ENCODE measurements at regions not wholly inside any gene's neighbourhood (a gene's known extent, or its start where the extent isn't known, plus 50 kb on each side); places are given as distances from the start of the nearest gene placed in this dataset.

DNA sequence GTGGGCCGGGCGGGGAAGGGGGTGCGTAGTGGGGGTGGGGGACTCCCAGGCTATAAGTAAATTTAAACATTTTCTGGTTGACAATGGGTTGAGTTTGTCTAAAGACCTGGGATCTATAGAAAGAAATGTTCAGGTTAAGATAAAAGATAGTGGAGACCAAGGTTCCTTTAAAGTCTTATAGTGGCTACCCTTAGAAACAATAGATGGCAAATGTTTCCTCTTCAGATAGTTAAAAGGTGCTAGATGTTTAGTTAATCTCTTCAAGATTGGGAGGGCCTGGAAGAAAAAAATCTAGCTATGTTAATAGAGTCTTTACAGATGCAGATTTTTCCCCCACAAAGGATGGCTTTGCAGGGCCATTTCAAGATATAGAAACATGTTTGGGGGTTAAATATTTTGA, 446.4 kb upstream of the FKBP1C start:
- TF ChIP-seq, protein P1, sequence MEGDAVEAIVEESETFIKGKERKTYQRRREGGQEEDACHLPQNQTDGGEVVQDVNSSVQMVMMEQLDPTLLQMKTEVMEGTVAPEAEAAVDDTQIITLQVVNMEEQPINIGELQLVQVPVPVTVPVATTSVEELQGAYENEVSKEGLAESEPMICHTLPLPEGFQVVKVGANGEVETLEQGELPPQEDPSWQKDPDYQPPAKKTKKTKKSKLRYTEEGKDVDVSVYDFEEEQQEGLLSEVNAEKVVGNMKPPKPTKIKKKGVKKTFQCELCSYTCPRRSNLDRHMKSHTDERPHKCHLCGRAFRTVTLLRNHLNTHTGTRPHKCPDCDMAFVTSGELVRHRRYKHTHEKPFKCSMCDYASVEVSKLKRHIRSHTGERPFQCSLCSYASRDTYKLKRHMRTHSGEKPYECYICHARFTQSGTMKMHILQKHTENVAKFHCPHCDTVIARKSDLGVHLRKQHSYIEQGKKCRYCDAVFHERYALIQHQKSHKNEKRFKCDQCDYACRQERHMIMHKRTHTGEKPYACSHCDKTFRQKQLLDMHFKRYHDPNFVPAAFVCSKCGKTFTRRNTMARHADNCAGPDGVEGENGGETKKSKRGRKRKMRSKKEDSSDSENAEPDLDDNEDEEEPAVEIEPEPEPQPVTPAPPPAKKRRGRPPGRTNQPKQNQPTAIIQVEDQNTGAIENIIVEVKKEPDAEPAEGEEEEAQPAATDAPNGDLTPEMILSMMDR (IDR thresholded peaks at IDR 0.05; ENCODE audit: insufficient read depth, low read length, poor library complexity, severe bottlenecking), result no peak
- H3K4me3 ChIP-seq (ENCODE audit: low read depth, low read length), result no peak overlapping the region
- H3K27me3 ChIP-seq (ENCODE audit: control insufficient read depth, insufficient read depth, low read length), result no peaks in the 10 kb centered on the region
- H3K36me3 ChIP-seq (ENCODE audit: control insufficient read depth, insufficient read depth, low read length), result no peaks in the 10 kb centered on the region
- DNase-seq (ENCODE audit: low read depth), result no peak

DNA sequence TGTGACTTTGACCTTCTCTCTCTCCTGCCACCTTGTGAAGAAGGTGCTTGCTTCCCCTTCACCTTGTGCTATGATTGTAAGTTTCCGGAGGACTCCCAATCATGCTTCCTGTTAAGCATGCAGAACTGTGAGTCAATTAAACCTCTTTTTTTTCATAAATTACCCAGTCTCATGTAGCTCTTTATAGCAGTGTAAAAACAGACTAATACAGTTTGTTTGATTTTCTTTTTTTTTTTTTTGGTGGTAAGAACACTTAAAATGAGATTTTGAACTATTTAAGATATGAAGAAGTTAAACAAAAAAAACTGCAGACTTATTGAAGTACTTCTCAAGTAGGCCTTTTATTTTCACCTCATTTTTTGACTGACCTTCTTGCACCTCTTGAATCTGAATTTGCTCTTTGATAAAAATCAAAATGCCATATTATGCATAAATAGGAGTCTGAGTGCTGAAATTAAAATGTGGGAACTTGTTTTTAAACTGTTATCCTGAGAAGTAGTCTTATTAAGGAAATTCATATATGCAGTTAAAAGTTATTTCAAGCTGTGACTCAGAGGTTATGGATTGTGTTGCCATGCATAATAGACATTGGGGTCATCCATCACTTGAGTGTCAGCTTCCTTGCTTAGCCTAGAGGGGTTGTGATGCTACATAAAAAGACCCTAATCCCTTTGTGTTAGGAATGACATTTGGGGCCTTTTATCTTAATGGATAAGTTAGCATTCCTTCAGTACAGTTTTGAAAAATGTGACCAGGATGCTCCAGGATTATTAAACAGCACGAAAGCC, 447.9 kb upstream of the FKBP1C start:
- Histone ChIP-seq H3K27me3 (ENCODE audit: control insufficient read depth, insufficient read depth, low read length) (no peaks in the 10 kb centered on the region), H3K36me3 (ENCODE audit: control insufficient read depth, insufficient read depth, low read length) (no peaks in the 10 kb centered on the region), H3K4me3 (ENCODE audit: low read depth, low read length) (no peak overlapping the region)
- TF ChIP-seq, protein P1 (IDR thresholded peaks at IDR 0.05; ENCODE audit: insufficient read depth, low read length, poor library complexity, severe bottlenecking), result no peak
- DNase-seq (ENCODE audit: low read depth), result no peak

DNA sequence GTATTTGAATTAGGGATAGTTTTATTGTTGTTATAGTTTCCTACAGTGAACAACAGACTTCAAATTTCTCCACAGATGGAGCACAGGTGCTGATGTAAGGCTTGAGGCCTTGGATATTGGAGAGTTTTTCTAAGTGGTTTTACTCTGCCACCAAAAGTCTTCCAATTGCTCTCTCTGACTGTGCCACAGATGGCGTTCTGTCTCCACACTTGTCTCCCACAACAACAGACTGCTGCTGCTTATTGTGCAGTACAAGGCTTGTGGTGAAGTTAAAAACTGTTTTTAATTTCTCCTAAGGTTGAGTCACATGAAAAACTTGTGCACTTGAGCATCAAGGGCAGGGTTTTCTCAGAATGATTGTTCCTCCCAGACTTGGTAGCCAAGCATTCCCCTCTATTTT, 460.9 kb upstream of the KHDRBS2 start:
- Histone ChIP-seq H3K27me3 (ENCODE audit: control insufficient read depth, insufficient read depth, low read length) (no peaks in the 10 kb centered on the region), H3K36me3 (ENCODE audit: control insufficient read depth, insufficient read depth, low read length) (no peaks in the 10 kb centered on the region), H3K4me3 (ENCODE audit: low read depth, low read length) (no peak overlapping the region)
- DNase-seq (ENCODE audit: low read depth), result no peak
- TF ChIP-seq, protein P1 (IDR thresholded peaks at IDR 0.05; ENCODE audit: insufficient read depth, low read length, poor library complexity, severe bottlenecking), result no peak

DNA sequence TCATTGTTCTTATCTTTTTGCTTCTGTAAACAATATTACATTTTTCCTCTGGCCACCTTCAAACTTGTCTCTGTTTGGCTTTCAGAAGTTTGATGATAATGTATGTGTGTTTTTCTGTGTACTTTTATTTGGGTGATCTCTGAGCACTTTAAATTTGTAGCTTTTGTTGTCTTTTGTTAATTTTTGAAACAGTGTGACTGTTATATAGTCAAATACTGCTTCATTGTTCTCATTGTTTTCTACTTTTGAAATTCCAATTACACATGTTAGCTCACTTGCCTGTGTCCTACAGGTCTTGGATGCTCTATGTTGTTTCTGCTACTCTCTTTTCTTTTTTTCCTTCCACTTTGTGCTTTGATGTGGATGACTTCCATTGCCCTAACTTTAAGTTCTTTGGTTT, 460.1 kb upstream of the KHDRBS2 start:
- no peak for DNase-seq (ENCODE audit: low read depth)
- no peak overlapping the region for H3K4me3 ChIP-seq (ENCODE audit: low read depth, low read length)
- TF ChIP-seq, protein P1 (IDR thresholded peaks at IDR 0.05; ENCODE audit: insufficient read depth, low read length, poor library complexity, severe bottlenecking), result no peak
- no peaks in the 10 kb centered on the region for H3K36me3 ChIP-seq (ENCODE audit: control insufficient read depth, insufficient read depth, low read length)
- no peaks in the 10 kb centered on the region for H3K27me3 ChIP-seq (ENCODE audit: control insufficient read depth, insufficient read depth, low read length)

DNA sequence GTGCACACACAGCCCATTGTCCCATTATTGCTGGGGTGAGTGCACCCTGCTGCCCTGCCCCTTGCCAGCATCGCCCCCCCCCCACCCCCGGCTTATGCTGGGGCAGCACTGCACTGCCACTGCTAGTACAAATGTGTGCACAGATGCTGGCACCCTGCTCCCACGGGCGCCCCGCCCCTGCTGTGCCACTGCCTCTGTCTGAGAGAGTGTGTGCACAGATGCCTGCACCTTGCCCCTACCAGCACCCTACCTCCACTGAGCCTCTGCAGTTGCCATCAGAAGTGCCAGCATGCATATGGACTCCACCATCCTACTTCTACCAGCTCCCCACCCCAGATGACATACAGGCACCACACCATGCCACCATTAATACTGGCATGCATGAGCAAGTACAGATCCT, 454.6 kb upstream of the KHDRBS2 start:
- DNase-seq (ENCODE audit: low read depth), result no peak
- Histone ChIP-seq H3K4me3 (ENCODE audit: low read depth, low read length) (no peak overlapping the region), H3K27me3 (ENCODE audit: control insufficient read depth, insufficient read depth, low read length) (no peaks in the 10 kb centered on the region), H3K36me3 (ENCODE audit: control insufficient read depth, insufficient read depth, low read length) (no peaks in the 10 kb centered on the region)
- TF ChIP-seq, protein P1 (IDR thresholded peaks at IDR 0.05; ENCODE audit: insufficient read depth, low read length, poor library complexity, severe bottlenecking), result no peak

DNA sequence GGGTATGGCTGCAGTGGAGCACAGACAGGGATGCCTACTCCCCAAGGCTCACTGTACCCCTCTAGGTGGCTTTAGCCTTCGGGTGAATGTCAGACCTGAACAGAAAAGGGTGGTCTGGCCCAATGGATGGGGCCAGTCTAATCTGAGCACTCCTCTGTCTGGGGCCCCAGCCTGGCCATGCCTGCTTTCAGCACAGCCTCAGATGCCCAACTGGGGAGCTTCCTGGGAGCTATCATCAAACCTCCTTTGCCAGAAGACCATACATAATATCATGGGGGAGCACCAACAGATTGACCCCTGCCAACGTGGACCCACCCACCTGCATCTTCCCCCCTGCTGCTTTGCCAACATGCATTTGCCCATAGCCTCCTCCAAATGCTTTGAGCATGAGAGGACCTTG, 454.1 kb upstream of the KHDRBS2 start:
- no peak for DNase-seq (ENCODE audit: low read depth)
- H3K36me3 ChIP-seq (ENCODE audit: control insufficient read depth, insufficient read depth, low read length), result no peaks in the 10 kb centered on the region
- H3K27me3 ChIP-seq (ENCODE audit: control insufficient read depth, insufficient read depth, low read length), result no peaks in the 10 kb centered on the region
- no peak overlapping the region for H3K4me3 ChIP-seq (ENCODE audit: low read depth, low read length)
- TF ChIP-seq, protein P1 (IDR thresholded peaks at IDR 0.05; ENCODE audit: insufficient read depth, low read length, poor library complexity, severe bottlenecking), result no peak
